Medulla oblongata (tissue), 1 donor: ENCODE measurements at regions not wholly inside any gene's neighbourhood (a gene's known extent, or its start where the extent isn't known, plus 50 kb on each side); places are given as distances from the start of the nearest gene placed in this dataset.

ENCODE experiments used
- DNase-seq: peaks from one replicate; pipeline ENCODE4 v3.0.0-alpha.2; 2015; ENCODE audit errors: extremely low spot score

DNA sequence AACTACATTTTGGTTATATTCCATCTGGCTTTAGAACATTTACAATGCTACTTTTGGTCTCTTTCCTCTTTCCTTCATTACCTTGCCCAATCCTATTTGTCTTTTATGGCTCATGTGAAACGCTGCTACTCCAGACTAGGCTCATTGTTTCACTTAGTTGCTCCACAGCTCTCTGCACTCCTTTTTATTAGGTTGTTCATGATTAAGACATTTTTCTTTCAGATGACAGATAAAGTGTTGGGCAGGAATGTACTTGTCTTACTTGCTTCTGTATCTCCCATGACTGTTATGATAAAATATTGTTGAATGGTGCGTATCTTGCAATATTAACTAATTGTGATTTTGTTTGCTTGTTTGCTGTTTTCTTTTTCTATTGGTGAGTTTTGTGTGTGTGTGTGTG, 1532.3 kb downstream of the KCNT2 start:
- DNase-seq: no peak

DNA sequence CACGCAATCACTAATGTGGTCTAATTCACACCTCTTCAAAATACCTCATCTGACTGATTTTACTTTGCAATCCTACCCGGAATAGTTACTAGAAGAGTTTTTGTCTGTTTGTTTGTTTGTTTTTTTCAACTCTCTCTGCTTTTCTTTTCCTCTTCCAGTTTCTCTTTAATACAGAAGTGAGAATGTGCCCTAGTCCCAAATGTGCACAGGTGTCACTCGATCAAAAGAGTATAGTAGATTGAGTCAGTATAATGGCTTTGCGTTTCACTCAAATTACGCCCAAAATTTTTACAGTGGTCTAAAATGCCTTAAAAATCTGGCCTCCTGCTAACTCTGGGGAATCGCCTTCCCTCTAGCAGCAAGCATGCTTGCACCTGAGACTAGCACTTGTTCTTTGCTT, 1536.8 kb downstream of the KCNT2 start:
- DNase-seq: no peak

- no peak for DNase-seq
These were observed 1542.8 kb downstream of the KCNT2 start for GRCh38 chr1:195065437-195065836.

DNA sequence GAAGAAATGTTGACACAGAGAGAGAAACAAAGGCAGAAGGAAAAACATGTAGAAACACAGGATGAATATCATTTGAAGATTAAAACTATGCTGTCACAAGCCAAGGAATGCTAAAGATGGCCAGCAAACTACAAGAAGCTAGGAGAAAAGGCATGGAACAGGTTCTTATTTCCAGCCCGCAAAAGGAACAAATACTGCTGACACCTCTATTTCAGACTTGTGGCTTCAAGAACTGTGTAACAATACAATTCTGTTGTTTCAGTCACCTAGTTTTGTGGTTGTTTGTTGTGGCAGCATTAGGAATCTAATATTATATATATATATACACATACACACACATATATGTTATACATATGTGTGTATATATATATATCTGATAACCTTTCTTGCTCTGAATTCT, 1543.9 kb downstream of the KCNT2 start:
- DNase-seq: no peak

- DNase-seq: no peak
These were observed 1554.0 kb downstream of the KCNT2 start for GRCh38 chr1:195054217-195054687.

GRCh38 chr1:195053478-195053877, 1554.8 kb downstream of the KCNT2 start:
- DNase-seq: no peak

GRCh38 chr1:195047772-195048171, 1560.5 kb downstream of the KCNT2 start:
- DNase-seq: no peak

DNA sequence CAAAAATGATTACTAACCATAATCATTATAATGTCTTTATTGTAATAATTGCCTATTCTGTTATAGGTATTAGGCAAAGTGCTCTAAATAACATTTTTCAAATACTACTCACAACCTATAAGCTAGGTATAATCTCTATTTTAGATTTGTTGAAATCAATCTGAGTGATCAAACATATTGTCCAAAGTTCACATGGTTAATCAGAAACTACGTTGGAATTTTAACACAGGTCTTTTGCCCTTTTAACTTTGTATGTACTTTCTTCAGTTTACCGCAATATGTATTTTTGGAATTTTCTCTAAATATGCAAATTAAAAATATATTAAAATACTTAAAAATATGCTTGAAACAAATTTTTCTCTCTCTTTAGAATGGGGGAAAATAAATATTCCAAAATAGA, 1563.2 kb downstream of the KCNT2 start:
- no peak for DNase-seq

GRCh38 chr1:195030793-195031192, 1577.4 kb downstream of the KCNT2 start:
- DNase-seq: no peak

DNA sequence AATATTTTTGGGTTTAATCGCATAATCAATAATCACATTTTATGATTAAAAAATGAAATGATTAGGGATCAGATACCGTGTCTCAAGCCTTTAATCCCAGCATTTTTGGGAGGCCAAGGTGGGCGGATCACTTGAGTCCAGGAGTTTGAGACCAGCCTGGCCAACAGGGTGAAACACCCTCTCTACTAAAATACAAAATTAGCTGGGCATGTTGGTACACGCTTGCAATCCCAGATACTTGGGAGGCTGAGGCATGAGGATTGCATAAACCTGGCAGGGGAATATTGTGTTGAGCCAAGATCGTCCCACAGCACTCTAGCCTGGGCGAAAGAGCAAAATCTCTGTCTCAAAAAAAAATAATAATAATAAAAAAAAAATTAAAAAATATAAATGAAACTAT, 1581.4 kb downstream of the KCNT2 start:
- DNase-seq: no peak

GRCh38 chr1:195019385-195019784, 1588.9 kb downstream of the KCNT2 start:
- DNase-seq: no peak

DNA sequence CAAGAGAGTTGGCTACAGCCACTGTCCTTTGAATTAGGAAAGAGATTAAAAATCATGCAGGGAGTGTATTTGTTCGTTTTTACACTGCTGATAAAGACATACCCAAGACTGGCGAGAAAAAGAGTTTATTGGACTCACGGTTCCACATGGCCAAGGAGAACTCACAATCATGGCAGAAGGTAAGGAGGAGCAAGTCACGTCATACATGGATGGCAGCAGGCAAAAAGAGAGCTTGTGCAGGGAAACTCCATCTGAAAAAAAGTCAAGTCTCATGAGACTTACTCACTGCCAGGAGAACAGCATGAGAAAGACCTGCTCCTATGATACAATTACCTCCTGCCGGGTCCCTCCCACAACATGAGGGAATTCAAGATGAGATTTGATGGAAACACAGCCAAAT, 1595.2 kb downstream of the KCNT2 start:
- no peak for DNase-seq

GRCh38 chr1:195005338-195005737, 1602.9 kb downstream of the KCNT2 start:
- DNase-seq: no peak

DNA sequence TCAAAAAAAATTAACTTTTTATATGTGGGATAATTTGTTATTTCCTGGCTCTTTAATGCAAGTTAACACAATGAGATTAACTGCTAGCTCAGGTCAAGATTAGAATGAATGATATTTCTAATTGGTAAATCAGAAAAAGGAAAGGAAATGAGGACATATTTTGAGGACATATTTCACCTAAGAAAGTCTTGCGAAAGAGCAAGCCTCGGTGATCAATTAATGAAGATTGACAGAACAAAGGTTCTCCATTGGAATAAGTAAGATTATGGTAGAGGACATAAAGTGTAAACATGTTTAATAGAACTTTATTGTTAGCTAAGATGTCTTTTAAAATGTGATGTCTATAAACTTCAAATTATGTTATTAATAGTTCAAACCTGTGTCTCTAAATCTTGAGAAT, 1617.8 kb downstream of the KCNT2 start:
- DNase-seq: no peak

GRCh38 chr1:194975913-194976312, 1632.3 kb downstream of the KCNT2 start:
- no peak for DNase-seq

DNA sequence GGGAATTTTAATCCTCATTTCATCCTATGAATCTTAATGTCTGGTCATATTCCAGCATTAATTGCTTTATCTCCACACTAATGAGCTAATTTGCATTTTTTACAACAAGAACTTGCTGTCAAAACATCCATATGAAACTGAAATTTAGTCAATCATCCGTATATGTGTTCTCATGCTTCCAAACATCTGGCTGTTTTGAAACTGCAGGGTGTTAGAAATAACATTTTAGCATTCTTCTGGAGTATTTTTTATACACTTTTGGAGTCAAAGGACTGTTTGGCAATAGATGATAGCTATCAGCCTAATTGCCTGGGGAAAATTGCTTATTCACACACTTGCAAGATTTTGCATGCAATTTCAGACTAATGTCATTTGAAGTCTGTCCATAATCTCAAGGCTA, 1639.3 kb downstream of the KCNT2 start:
- DNase-seq: no peak

GRCh38 chr1:194959795-194960194, 1648.4 kb downstream of the KCNT2 start:
- DNase-seq: no peak

GRCh38 chr1:194952171-194952570, 1656.1 kb downstream of the KCNT2 start:
- no peak for DNase-seq

DNA sequence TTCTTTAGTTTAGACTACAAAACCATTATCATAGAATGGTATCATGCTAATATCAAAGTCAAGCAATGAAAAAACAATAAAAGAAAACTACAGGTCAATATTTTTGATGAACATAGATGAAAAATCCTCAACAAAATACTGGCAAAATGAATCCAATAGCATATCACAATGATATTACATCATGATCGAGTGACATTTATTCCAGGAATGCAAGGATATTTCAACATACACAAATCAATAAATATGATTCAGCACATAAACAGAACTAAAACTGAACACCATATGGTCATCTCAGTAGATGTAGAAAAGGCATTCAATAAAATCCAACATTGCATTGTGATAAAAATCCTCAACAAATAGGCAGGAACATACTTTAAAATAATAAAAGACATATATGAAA, 1657.7 kb downstream of the KCNT2 start:
- DNase-seq: no peak

DNA sequence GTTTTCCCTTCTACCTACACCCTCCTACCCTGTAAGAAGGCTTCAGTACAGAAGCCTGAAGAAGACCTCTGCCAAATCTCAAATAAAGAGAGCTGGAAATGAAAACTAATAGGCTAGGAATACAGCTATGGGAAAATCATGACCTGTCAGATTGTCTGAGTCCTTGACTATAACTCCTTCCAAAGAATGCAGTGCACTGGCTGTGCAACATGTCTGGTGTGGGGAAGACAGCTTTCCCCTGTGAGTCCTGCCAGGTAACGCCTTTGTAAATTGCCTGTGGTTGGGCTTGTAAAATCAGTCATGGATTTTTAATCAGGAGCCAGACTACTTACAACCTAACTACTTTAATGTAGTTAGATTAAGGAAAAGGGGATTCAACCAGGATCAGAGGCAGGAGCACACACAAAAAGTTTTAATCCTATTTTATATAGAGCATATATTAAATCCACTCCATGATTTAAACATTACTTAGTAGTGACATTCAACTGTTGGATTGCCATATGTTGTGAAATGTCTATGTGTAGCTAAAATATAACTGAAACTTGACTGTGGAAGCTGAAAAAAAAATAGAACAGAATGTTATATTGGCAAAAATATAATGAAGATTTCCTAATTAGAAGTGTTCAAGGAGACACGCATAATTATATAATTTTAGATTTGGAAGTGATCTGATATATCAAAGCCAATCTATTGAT, 1667.8 kb downstream of the KCNT2 start:
- no peak for DNase-seq

- DNase-seq: no peak
These were observed 1672.4 kb downstream of the KCNT2 start for GRCh38 chr1:194935864-194936263.

GRCh38 chr1:194931166-194931565, 1677.1 kb downstream of the KCNT2 start:
- DNase-seq: no peak

- DNase-seq: no peak
These were observed 1678.1 kb downstream of the KCNT2 start for GRCh38 chr1:194930132-194930531.

DNA sequence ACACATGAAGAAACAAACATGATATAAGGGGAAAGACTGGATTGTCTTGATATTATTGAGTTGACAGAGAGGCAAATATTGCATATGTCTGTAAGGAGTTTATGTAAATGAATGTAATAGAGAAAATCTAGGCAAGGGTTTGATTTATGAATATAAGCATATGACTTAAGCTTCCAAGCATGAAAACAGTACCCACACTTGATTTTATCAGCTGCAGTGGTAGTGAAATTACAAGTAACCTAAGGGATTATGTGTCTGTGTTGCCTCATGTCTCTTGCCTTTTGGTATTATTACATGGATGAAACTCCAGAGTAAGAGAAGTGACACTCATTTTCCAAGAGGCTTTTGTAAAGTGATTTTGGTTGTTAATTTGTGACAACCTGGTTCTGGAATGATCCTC, 1678.9 kb downstream of the KCNT2 start:
- DNase-seq: no peak
